Panc1 (cell line): ENCODE measurements at regions not wholly inside any gene's neighbourhood (a gene's known extent, or its start where the extent isn't known, plus 50 kb on each side); places are given as distances from the start of the nearest gene placed in this dataset.

ENCODE experiments used
- TF ChIP-seq, protein P1 (sequence below), 2 experiments: IDR thresholded peaks; 2 replicates each; pipeline ENCODE4 v1.6.1; 2011 to 2012; ENCODE audit warnings: low read depth in 2 of 2, control low read depth in 1 of 2, low read length in 1 of 2, mild to moderate bottlenecking in 1 of 2, moderate library complexity in 1 of 2; ENCODE audit not compliant: insufficient read depth in 1 of 2
- TF ChIP-seq, protein P2 (sequence below): fragments of 450-650 bp; IDR thresholded peaks from 2 replicates; pipeline ENCODE4 v1.5.1; 2017; ENCODE audit warnings: mild to moderate bottlenecking

DNA sequence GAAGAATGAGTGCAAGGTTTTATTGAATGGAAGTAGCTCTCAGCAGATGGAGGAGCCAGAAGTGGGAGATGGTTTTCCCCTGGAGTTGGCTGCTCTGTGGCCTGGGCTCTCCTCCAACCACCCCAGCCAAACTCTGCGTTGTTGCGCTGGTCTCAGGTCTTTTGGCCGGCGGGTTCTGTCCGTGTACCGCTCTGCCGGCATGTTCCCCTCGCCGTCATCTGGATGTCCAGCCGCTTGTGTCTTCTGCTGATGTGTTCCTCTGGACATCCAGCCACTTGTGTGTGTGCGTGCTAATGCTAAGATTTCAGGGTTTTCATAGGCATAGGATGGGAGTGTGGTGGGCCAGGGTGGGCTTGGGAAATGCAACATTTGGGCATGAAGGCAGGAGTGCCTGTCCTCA lies 1311.3 kb upstream of the TMEFF2 start:
- TF ChIP-seq, protein P1, sequence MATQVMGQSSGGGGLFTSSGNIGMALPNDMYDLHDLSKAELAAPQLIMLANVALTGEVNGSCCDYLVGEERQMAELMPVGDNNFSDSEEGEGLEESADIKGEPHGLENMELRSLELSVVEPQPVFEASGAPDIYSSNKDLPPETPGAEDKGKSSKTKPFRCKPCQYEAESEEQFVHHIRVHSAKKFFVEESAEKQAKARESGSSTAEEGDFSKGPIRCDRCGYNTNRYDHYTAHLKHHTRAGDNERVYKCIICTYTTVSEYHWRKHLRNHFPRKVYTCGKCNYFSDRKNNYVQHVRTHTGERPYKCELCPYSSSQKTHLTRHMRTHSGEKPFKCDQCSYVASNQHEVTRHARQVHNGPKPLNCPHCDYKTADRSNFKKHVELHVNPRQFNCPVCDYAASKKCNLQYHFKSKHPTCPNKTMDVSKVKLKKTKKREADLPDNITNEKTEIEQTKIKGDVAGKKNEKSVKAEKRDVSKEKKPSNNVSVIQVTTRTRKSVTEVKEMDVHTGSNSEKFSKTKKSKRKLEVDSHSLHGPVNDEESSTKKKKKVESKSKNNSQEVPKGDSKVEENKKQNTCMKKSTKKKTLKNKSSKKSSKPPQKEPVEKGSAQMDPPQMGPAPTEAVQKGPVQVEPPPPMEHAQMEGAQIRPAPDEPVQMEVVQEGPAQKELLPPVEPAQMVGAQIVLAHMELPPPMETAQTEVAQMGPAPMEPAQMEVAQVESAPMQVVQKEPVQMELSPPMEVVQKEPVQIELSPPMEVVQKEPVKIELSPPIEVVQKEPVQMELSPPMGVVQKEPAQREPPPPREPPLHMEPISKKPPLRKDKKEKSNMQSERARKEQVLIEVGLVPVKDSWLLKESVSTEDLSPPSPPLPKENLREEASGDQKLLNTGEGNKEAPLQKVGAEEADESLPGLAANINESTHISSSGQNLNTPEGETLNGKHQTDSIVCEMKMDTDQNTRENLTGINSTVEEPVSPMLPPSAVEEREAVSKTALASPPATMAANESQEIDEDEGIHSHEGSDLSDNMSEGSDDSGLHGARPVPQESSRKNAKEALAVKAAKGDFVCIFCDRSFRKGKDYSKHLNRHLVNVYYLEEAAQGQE (IDR thresholded peaks at IDR 0.05; ENCODE audit: insufficient read depth in 1 of 2, low read depth in 2 of 2, low read length in 1 of 2), result no peak
- TF ChIP-seq, protein P2, sequence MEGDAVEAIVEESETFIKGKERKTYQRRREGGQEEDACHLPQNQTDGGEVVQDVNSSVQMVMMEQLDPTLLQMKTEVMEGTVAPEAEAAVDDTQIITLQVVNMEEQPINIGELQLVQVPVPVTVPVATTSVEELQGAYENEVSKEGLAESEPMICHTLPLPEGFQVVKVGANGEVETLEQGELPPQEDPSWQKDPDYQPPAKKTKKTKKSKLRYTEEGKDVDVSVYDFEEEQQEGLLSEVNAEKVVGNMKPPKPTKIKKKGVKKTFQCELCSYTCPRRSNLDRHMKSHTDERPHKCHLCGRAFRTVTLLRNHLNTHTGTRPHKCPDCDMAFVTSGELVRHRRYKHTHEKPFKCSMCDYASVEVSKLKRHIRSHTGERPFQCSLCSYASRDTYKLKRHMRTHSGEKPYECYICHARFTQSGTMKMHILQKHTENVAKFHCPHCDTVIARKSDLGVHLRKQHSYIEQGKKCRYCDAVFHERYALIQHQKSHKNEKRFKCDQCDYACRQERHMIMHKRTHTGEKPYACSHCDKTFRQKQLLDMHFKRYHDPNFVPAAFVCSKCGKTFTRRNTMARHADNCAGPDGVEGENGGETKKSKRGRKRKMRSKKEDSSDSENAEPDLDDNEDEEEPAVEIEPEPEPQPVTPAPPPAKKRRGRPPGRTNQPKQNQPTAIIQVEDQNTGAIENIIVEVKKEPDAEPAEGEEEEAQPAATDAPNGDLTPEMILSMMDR, result no peak
